ENCODE measurements at regions not wholly inside any gene's neighbourhood (a gene's known extent, or its start where the extent isn't known, plus 50 kb on each side); places are given as distances from the start of the nearest gene placed in this dataset.
"Not testable (repeated sequence)": the region's sequence is repeated elsewhere in the genome, so short reads cannot be mapped to it uniquely, and the experiment has no call there.

- Mint-ChIP-seq H3K36me3 (no peaks in the 10 kb centered on the region), H3K9me3 (no peaks in the 10 kb centered on the region), H3K27me3 (peaks cover 10% of the 10 kb centered on the region), H3K27ac (no peak overlapping the region), H3K4me1 (no peaks in the 10 kb centered on the region), H3K4me3 (no peak overlapping the region)
- no peak for DNase-seq
- CTCF ChIA-PET, result interaction anchor here (1.4 kb wide), 1 partner anchor 336 kb away, joined by 3 read pairs; no protein-coding TSS in a partner anchor
These were observed 222.6 kb downstream of the MREG start for GRCh38 chr2:215790523-215791421.

GRCh38 chr2:215787565-215788178, 225.7 kb downstream of the MREG start:
- Mint-ChIP-seq H3K4me3 (no peak overlapping the region), H3K36me3 (no peaks in the 10 kb centered on the region), H3K4me1 (no peaks in the 10 kb centered on the region), H3K27ac (no peak overlapping the region), H3K9me3 (no peaks in the 10 kb centered on the region), H3K27me3 (peaks cover 18% of the 10 kb centered on the region)
- CTCF ChIA-PET, result no interaction called here
- DNase-seq, result no peak

GRCh38 chr2:215787025-215787424, 226.3 kb downstream of the MREG start:
- CTCF ChIA-PET, result no interaction called here
- Mint-ChIP-seq H3K36me3 (no peaks in the 10 kb centered on the region), H3K27ac (no peak overlapping the region), H3K4me3 (no peak overlapping the region), H3K27me3 (peaks cover 20% of the 10 kb centered on the region), H3K4me1 (no peaks in the 10 kb centered on the region), H3K9me3 (no peaks in the 10 kb centered on the region)
- no peak for DNase-seq

- Mint-ChIP-seq H3K9me3 (no peaks in the 10 kb centered on the region), H3K27ac (no peak overlapping the region), H3K27me3 (peaks cover 20% of the 10 kb centered on the region), H3K4me1 (no peaks in the 10 kb centered on the region), H3K36me3 (no peaks in the 10 kb centered on the region), H3K4me3 (no peak overlapping the region)
- CTCF ChIA-PET, result interaction anchor here (1.7 kb wide), 1 partner anchor 44 kb away, joined by 3 read pairs; no protein-coding TSS in a partner anchor
- no peak for DNase-seq
These were observed 229.0 kb downstream of the MREG start for GRCh38 chr2:215784371-215784783.

GRCh38 chr2:215783640-215784039, 229.7 kb downstream of the MREG start:
- H3K4me1 Mint-ChIP-seq, H3K4me3 Mint-ChIP-seq, H3K27ac Mint-ChIP-seq, DNase-seq, CTCF ChIA-PET, H3K9me3 Mint-ChIP-seq, H3K36me3 Mint-ChIP-seq: not testable (repeated sequence)
- peaks cover 20% of the 10 kb centered on the region for H3K27me3 Mint-ChIP-seq

GRCh38 chr2:215782965-215783364, 230.4 kb downstream of the MREG start:
- Mint-ChIP-seq H3K9me3 (no peaks in the 10 kb centered on the region), H3K27ac (no peak overlapping the region), H3K4me3 (no peak overlapping the region), H3K36me3 (no peaks in the 10 kb centered on the region), H3K27me3 (peaks cover 20% of the 10 kb centered on the region), H3K4me1 (no peaks in the 10 kb centered on the region)
- DNase-seq, result no peak
- CTCF ChIA-PET, result interaction anchor here (0.7 kb wide), 1 partner anchor 12 kb away, joined by 3 read pairs; no protein-coding TSS in a partner anchor

- no peaks in the 10 kb centered on the region for H3K4me1 Mint-ChIP-seq
- CTCF ChIA-PET, result interaction anchor here (0.7 kb wide), 1 partner anchor 13 kb away, joined by 3 read pairs; no protein-coding TSS in a partner anchor
- H3K27ac Mint-ChIP-seq, result no peak overlapping the region
- no peak overlapping the region for H3K4me3 Mint-ChIP-seq
- no peak for DNase-seq
- no peaks in the 10 kb centered on the region for H3K9me3 Mint-ChIP-seq
- H3K36me3 Mint-ChIP-seq, result no peaks in the 10 kb centered on the region
- H3K27me3 Mint-ChIP-seq, result peaks cover 20% of the 10 kb centered on the region
These were observed 231.1 kb downstream of the MREG start for GRCh38 chr2:215782295-215782694.

- no peaks in the 10 kb centered on the region for H3K9me3 Mint-ChIP-seq
- H3K4me1 Mint-ChIP-seq, result no peaks in the 10 kb centered on the region
- peaks cover 19% of the 10 kb centered on the region for H3K27me3 Mint-ChIP-seq
- H3K36me3 Mint-ChIP-seq, result no peaks in the 10 kb centered on the region
- H3K4me3 Mint-ChIP-seq, result no peak overlapping the region
- CTCF ChIA-PET, result no interaction called here
- DNase-seq, result no peak
- H3K27ac Mint-ChIP-seq, result no peak overlapping the region
These were observed 232.3 kb downstream of the MREG start for GRCh38 chr2:215780907-215781685.

- DNase-seq, result no peak
- H3K9me3 Mint-ChIP-seq, result no peaks in the 10 kb centered on the region
- no peak overlapping the region for H3K27ac Mint-ChIP-seq
- no peaks in the 10 kb centered on the region for H3K4me1 Mint-ChIP-seq
- H3K27me3 Mint-ChIP-seq, result peaks cover 17% of the 10 kb centered on the region
- H3K4me3 Mint-ChIP-seq, result no peak overlapping the region
- CTCF ChIA-PET, result no interaction called here
- no peaks in the 10 kb centered on the region for H3K36me3 Mint-ChIP-seq
These were observed 233.0 kb downstream of the MREG start for GRCh38 chr2:215780313-215780712.

- H3K4me3 Mint-ChIP-seq, result no peak overlapping the region
- H3K27me3 Mint-ChIP-seq, result peaks cover 19% of the 10 kb centered on the region
- no peaks in the 10 kb centered on the region for H3K4me1 Mint-ChIP-seq
- H3K9me3 Mint-ChIP-seq, result no peaks in the 10 kb centered on the region
- H3K27ac Mint-ChIP-seq, result no peak overlapping the region
- no peaks in the 10 kb centered on the region for H3K36me3 Mint-ChIP-seq
- no peak for DNase-seq
- CTCF ChIA-PET, result no interaction called here
These were observed 233.4 kb downstream of the MREG start for GRCh38 chr2:215779912-215780311.

- no peaks in the 10 kb centered on the region for H3K9me3 Mint-ChIP-seq
- no peak overlapping the region for H3K4me3 Mint-ChIP-seq
- no peaks in the 10 kb centered on the region for H3K4me1 Mint-ChIP-seq
- peaks cover 13% of the 10 kb centered on the region for H3K27me3 Mint-ChIP-seq
- H3K27ac Mint-ChIP-seq, result no peak overlapping the region
- DNase-seq, result no peak
- H3K36me3 Mint-ChIP-seq, result no peaks in the 10 kb centered on the region
- CTCF ChIA-PET, result no interaction called here
These were observed 235.8 kb downstream of the MREG start for GRCh38 chr2:215777465-215778044.

GRCh38 chr2:215775106-215775505, 238.2 kb downstream of the MREG start:
- no peak overlapping the region for H3K27ac Mint-ChIP-seq
- CTCF ChIA-PET, result no interaction called here
- no peak for DNase-seq
- no peaks in the 10 kb centered on the region for H3K36me3 Mint-ChIP-seq
- peaks cover 9% of the 10 kb centered on the region for H3K27me3 Mint-ChIP-seq
- H3K4me3 Mint-ChIP-seq, result no peak overlapping the region
- no peaks in the 10 kb centered on the region for H3K9me3 Mint-ChIP-seq
- H3K4me1 Mint-ChIP-seq, result no peaks in the 10 kb centered on the region

GRCh38 chr2:215773728-215774127, 239.6 kb downstream of the MREG start:
- H3K27ac Mint-ChIP-seq, result no peak overlapping the region
- CTCF ChIA-PET, result no interaction called here
- H3K36me3 Mint-ChIP-seq, result no peaks in the 10 kb centered on the region
- H3K4me1 Mint-ChIP-seq, result no peaks in the 10 kb centered on the region
- H3K4me3 Mint-ChIP-seq, result no peak overlapping the region
- no peaks in the 10 kb centered on the region for H3K9me3 Mint-ChIP-seq
- no peak for DNase-seq
- H3K27me3 Mint-ChIP-seq, result peaks cover 8% of the 10 kb centered on the region

Data from activated naive CD4-positive, alpha-beta T cell treated with anti-CD3 and anti-CD28 coated beads, Interleukin-2, amount 10 ng/mL, durations not matched to agents 7 days and 5 days (primary cell).